SK-N-SH (cell line): ENCODE measurements at regions not wholly inside any gene's neighbourhood (a gene's known extent, or its start where the extent isn't known, plus 50 kb on each side); places are given as distances from the start of the nearest gene placed in this dataset.

Experiments
- CTCF ChIA-PET: fragments of 300-600, 350-600 bp; formaldehyde crosslinking; extraction: SDS; loops from one replicate; lab custom pipeline; 2021; lab: Yijun Ruan, JAX
- POLR2A ChIA-PET: fragments of 350-600 bp; sonication (Branson Sonifier 250); formaldehyde crosslinking; extraction: SDS; loops from one replicate; lab custom pipeline; 2020; ENCODE audit warnings: antibody characterized with exemption, inconsistent platforms; lab: Yijun Ruan, JAX
- DNase-seq: peaks from one replicate; pipeline ENCODE4 v3.0.0; 2012
- H2AFZ ChIP-seq: fragments of 200-600 bp; sonication (generic); 2 replicates; pipeline ENCODE4 v1.8.1; 2016; ENCODE audit warnings: antibody characterized with exemption, mild to moderate bottlenecking, low read depth
- H3F3A ChIP-seq: fragments of 200-600 bp; sonication (generic); replicated peaks from 2 replicates; pipeline ENCODE3; 2016; ENCODE audit warnings: antibody characterized with exemption, mild to moderate bottlenecking; ENCODE audit not compliant: insufficient read depth
- H3K27ac ChIP-seq, 2 experiments: fragments of 200-500 bp in 1 of 2; fragments of 200-600 bp in 1 of 2; sonication (Bioruptor generic) in 1 of 2; sonication (generic), shearing (Covaris generic) in 1 of 2; 2 replicates each; pipeline versions ENCODE4 v1.5.1 to v1.6.1; 2014 to 2016; ENCODE audit warnings: low read depth in 2 of 2, inconsistent platforms in 1 of 2, low read length in 1 of 2, mild to moderate bottlenecking in 1 of 2, mixed read lengths in 1 of 2
- H3K27me3 ChIP-seq: fragments of 200-600 bp; sonication (generic), shearing (Covaris generic); 2 replicates; pipeline ENCODE4 v1.6.1; 2016; ENCODE audit warnings: mixed run types; ENCODE audit not compliant: insufficient read depth
- H3K36me3 ChIP-seq, 2 experiments: fragments of 200-500 bp in 1 of 2; fragments of 200-600 bp in 1 of 2; sonication (Bioruptor generic) in 1 of 2; sonication (generic) in 1 of 2; replicated peaks in 1 of 2; 2 replicates each; pipeline versions ENCODE3 to v1.5.1; 2014 to 2016; ENCODE audit warnings: low read length in 1 of 2, mild to moderate bottlenecking in 1 of 2; ENCODE audit not compliant: insufficient read depth in 2 of 2, control insufficient read depth in 1 of 2
- H3K4me1 ChIP-seq, 2 experiments: fragments of 200-500 bp in 1 of 2; fragments of 200-600 bp in 1 of 2; sonication (Bioruptor generic) in 1 of 2; sonication (generic), shearing (Covaris generic) in 1 of 2; 2 replicates each; pipeline versions ENCODE4 v1.5.1 to v1.6.1; 2014 to 2016; ENCODE audit warnings: low read depth in 1 of 2, low read length in 1 of 2, mixed run types in 1 of 2; ENCODE audit not compliant: insufficient read depth in 2 of 2, control insufficient read depth in 1 of 2
- H3K4me2 ChIP-seq: fragments of 200-600 bp; sonication (generic), shearing (Covaris generic); 2 replicates; pipeline ENCODE4 v1.6.1; 2017; ENCODE audit warnings: mixed run types
- H3K4me3 ChIP-seq, 2 experiments: fragments of 200-500 bp in 1 of 2; fragments of 200-600 bp in 1 of 2; sonication (Bioruptor generic) in 1 of 2; sonication (generic), shearing (Covaris generic) in 1 of 2; 2 replicates each; pipeline versions ENCODE4 v1.5.1 to v1.8.1; 2014 to 2016; ENCODE audit warnings: low read depth in 2 of 2, inconsistent platforms in 1 of 2, low read length in 1 of 2, mild to moderate bottlenecking in 1 of 2, mixed read lengths in 1 of 2, moderate library complexity in 1 of 2
- H3K79me2 ChIP-seq: fragments of 200-600 bp; sonication (generic); 2 replicates; pipeline ENCODE4 v1.8.1; 2017; ENCODE audit warnings: mild to moderate bottlenecking; ENCODE audit not compliant: insufficient read depth
- H3K9ac ChIP-seq: fragments of 200-600 bp; sonication (generic); 2 replicates; pipeline ENCODE4 v1.6.1; 2017; ENCODE audit warnings: mixed run types
- H3K9me2 ChIP-seq: fragments of 200-600 bp; sonication (generic); 2 replicates; pipeline ENCODE4 v1.6.1; 2017; ENCODE audit warnings: mixed run types
- H3K9me3 ChIP-seq: fragments of 200-600 bp; sonication (generic); 2 replicates; pipeline ENCODE4 v1.6.1; 2017; ENCODE audit warnings: mixed run types, mild to moderate bottlenecking, moderate library complexity
- H4K20me1 ChIP-seq: fragments of 200-600 bp; sonication (generic); 2 replicates; pipeline ENCODE4 v1.6.1; 2017; ENCODE audit warnings: mild to moderate bottlenecking, mixed run types; ENCODE audit not compliant: insufficient read depth
- EP300 ChIP-seq, 2 experiments: IDR thresholded peaks; 2 replicates each; pipeline versions ENCODE4 v1.4.0 to v1.6.1; 2012; ENCODE audit warnings: borderline replicate concordance in 1 of 2, low read depth in 1 of 2, low read length in 1 of 2
- EZH2phosphoT487 ChIP-seq: fragments of 200-600 bp; sonication (generic); IDR thresholded peaks from 2 replicates; pipeline ENCODE4 v1.6.1; 2017; ENCODE audit warnings: low read depth, mixed run types, mild to moderate bottlenecking, antibody characterized with exemption, moderate library complexity, borderline replicate concordance
- FOXJ3 ChIP-seq: sonication (generic); formaldehyde crosslinking; IDR thresholded peaks from 2 replicates; pipeline ENCODE4 v1.5.1; 2020; ENCODE audit warnings: mild to moderate bottlenecking, missing genetic modification reagents
- IRF3 ChIP-seq: fragments of 150-350 bp; IDR thresholded peaks from 2 replicates; pipeline ENCODE4 v1.6.1; 2016; ENCODE audit warnings: mild to moderate bottlenecking, low read depth, low read length
- MXI1 ChIP-seq: IDR thresholded peaks from 2 replicates; pipeline ENCODE4 v1.6.1; 2012; ENCODE audit warnings: mild to moderate bottlenecking, low read depth, low read length, improper control_type of control experiment
- REST ChIP-seq: IDR thresholded peaks from 2 replicates; pipeline ENCODE4 v1.6.1; 2012; ENCODE audit warnings: mild to moderate bottlenecking, low read depth, low read length, moderate library complexity
- RXRA ChIP-seq: IDR thresholded peaks from 2 replicates; pipeline ENCODE4 v1.4.0; 2012; ENCODE audit warnings: low read depth, mild to moderate bottlenecking, borderline replicate concordance
- TAF1 ChIP-seq: IDR thresholded peaks from 2 replicates; pipeline ENCODE4 v1.6.1; 2012; ENCODE audit warnings: low read depth, mild to moderate bottlenecking, low read length, moderate library complexity, borderline replicate concordance
- TEAD4 ChIP-seq: IDR thresholded peaks from 2 replicates; pipeline ENCODE4 v1.4.0; 2012; ENCODE audit warnings: mild to moderate bottlenecking, borderline replicate concordance; ENCODE audit not compliant: insufficient read depth
- ZBTB33 ChIP-seq: IDR thresholded peaks from 2 replicates; pipeline ENCODE4 v1.4.0; 2012; ENCODE audit warnings: low read depth, borderline replicate concordance
- WGBS: methylation state at CpG from one replicate; pipeline ENCODE4 v1.1.6; 2017; ENCODE audit warnings: low lambda C conversion rate; 5-methylcytosine and 5-hydroxymethylcytosine counted together

- H3K9ac ChIP-seq: no peak overlapping the region
- WGBS: 92% methylated on average over 8 of the region's 14 CpGs
- H3K27me3 ChIP-seq: no peaks in the 10 kb centered on the region
- H3K4me2 ChIP-seq: no peak overlapping the region
- H3K4me1 ChIP-seq: peaks cover 7 to 61% of the 10 kb centered on the region in 2 experiments; a peak in 3 of 4 replicates
- H3K27ac ChIP-seq: no peak overlapping the region
- H2AFZ ChIP-seq: no peak overlapping the region
- H3K36me3 ChIP-seq: no peaks in the 10 kb centered on the region
- H4K20me1 ChIP-seq: no peaks in the 10 kb centered on the region
- no peaks in the 10 kb centered on the region for H3F3A ChIP-seq
- H3K79me2 ChIP-seq: peaks cover 11% of the 10 kb centered on the region; the same call in 1 of the 2 replicates
- TF ChIP-seq IRF3 (no peak), TEAD4 (no peak), EZH2phosphoT487 (no peak)
- ChIA-PET POLR2A (no interaction called here), CTCF (interaction anchor here (0.8 to 3.6 kb wide), 4 partner anchors 15 to 212 kb away, joined by 3 to 13 read pairs (median 8); no protein-coding TSS in a partner anchor)
- no peaks in the 10 kb centered on the region for H3K9me3 ChIP-seq
- no peak overlapping the region for H3K4me3 ChIP-seq
- DNase-seq: no peak
- H3K9me2 ChIP-seq: no peaks in the 10 kb centered on the region
Observed at GRCh38 chr2:120859814-120860578, 124.3 kb downstream of the GLI2 start.

GRCh38 chr2:120860579-120860922 lies 124.9 kb downstream of the GLI2 start:
- DNase-seq: no peak
- Histone ChIP-seq H3K9me2 (no peaks in the 10 kb centered on the region), H3K27ac (no peak overlapping the region), H3K4me2 (no peak overlapping the region), H4K20me1 (no peaks in the 10 kb centered on the region), H3F3A (no peaks in the 10 kb centered on the region), H3K79me2 (peaks cover 11% of the 10 kb centered on the region; the same call in 1 of the 2 replicates), H3K36me3 (no peaks in the 10 kb centered on the region), H3K9me3 (no peaks in the 10 kb centered on the region), H3K9ac (no peak overlapping the region), H3K4me1 (peaks cover 7 to 56% of the 10 kb centered on the region in 2 experiments; a peak in 3 of 4 replicates), H3K27me3 (no peaks in the 10 kb centered on the region), H3K4me3 (no peak overlapping the region), H2AFZ (no peak overlapping the region)
- ChIA-PET CTCF (interaction anchor here (0.7 to 3.6 kb wide), 4 partner anchors 15 to 211 kb away, joined by 3 to 13 read pairs (median 8); no protein-coding TSS in a partner anchor), POLR2A (no interaction called here)
- WGBS: 100% methylated on average over 3 of the region's 4 CpGs
- no peak for TF ChIP-seq EP300 (IDR thresholded peaks at IDR 0.05; ENCODE audit: borderline replicate concordance in 1 of 2, low read depth in 1 of 2, low read length in 1 of 2)
- no peak for TF ChIP-seq REST
- no peak for TF ChIP-seq FOXJ3 (CRISPR knock-in tag)
- TF ChIP-seq TAF1: no peak
- no peak for TF ChIP-seq MXI1
- no peak for TF ChIP-seq RXRA
- TF ChIP-seq ZBTB33: no peak
- no peak for TF ChIP-seq TEAD4
